Erythroblast (primary cell): ENCODE measurements at regions not wholly inside any gene's neighbourhood (a gene's known extent, or its start where the extent isn't known, plus 50 kb on each side); places are given as distances from the start of the nearest gene placed in this dataset.

Experiments used
- GATA1 ChIP-seq: IDR thresholded peaks from 2 replicates; pipeline ENCODE4 v1.6.1; 2011; ENCODE audit warnings: low read depth, mild to moderate bottlenecking, control low read depth, low read length, moderate library complexity
- POLR2A ChIP-seq: IDR thresholded peaks from 2 replicates; pipeline ENCODE4 v1.6.1; 2011; ENCODE audit warnings: mild to moderate bottlenecking, low read length

GRCh38 chr18:42230636-42231035 is 275.6 kb downstream of the PIK3C3 start:
- TF ChIP-seq POLR2A (no peak), GATA1 (no peak)
